GM12873 (cell line): ENCODE measurements at regions not wholly inside any gene's neighbourhood (a gene's known extent, or its start where the extent isn't known, plus 50 kb on each side); places are given as distances from the start of the nearest gene placed in this dataset.

Source experiments
- CTCF ChIP-seq: IDR thresholded peaks from 2 replicates; pipeline ENCODE4 v1.5.1; 2012; ENCODE audit warnings: low read depth, mild to moderate bottlenecking, moderate library complexity, low read length, control low read depth; ENCODE audit not compliant: insufficient read depth; ENCODE audit errors: missing control alignments

DNA sequence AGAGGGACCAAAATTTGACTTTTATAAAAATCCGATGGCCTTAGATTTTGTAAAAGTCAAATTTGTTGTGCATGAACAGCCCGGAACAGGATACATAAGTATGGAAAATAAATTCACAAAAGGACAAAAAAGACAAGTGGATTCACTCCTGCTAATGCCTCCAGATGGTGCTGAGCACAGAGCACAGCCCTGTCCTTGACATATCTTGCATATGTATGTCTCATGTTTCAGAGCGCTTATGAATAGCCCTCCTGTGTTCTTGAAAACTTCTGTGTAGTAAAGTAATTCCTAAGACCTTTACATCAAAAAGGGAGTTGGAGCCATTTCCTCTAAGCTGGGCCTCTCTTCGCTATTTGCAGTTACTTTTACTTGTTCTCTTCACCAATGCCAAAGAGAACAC, 110.7 kb upstream of the RAB3GAP2 start:
- no peak for TF ChIP-seq CTCF

DNA sequence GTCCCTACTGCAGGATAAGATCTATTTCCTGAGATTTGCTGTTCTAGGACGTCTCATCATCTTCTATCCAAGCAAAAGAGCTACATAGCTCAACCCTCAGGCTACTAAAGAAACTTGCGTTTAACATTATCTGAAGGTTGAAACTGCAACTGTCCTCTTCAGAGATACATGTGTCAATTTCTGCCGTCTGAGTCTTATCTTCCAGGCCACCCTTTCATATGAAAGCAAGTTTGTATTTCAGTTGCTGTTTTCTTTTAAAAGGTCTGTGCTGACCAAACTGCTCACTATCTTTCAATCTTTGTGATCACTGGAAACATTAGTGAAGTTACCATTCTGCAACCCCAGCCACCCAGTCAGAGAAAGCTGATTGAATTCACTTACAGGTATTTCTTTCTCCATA, 108.6 kb upstream of the RAB3GAP2 start:
- TF ChIP-seq CTCF, result no peak

- TF ChIP-seq CTCF, result no peak
Measured at GRCh38 chr1:220378571-220379302, 106.5 kb upstream of the RAB3GAP2 start.

- no peak for TF ChIP-seq CTCF
Measured at GRCh38 chr1:220375715-220376114, 103.5 kb upstream of the RAB3GAP2 start.

- TF ChIP-seq CTCF, result no peak
Measured at GRCh38 chr1:220374449-220374848, 102.2 kb upstream of the RAB3GAP2 start.

DNA sequence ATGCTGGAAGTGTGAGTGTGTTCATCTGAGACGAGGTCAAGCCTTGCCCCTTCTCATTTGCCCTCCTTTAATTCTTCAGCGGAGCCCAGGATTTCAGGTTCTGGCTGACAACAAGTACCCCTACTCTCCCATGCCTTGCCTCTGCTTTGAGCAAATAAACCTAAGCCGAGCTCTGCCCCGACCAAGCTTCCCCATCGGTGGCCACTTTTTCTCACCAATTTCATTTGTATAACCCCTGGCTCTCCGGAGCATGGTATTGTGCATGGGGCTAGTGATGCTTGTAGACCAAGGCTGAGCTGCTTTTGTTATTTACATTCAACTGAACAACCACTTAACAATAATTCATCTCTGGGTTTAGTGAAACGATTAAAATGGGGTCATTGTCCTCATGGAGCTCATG, 100.2 kb upstream of the RAB3GAP2 start:
- TF ChIP-seq CTCF, result no peak

GRCh38 chr1:220371324-220371723, 99.1 kb upstream of the RAB3GAP2 start:
- no peak for TF ChIP-seq CTCF
